SU-DHL-6 (cell line): ENCODE measurements at regions not wholly inside any gene's neighbourhood (a gene's known extent, or its start where the extent isn't known, plus 50 kb on each side); places are given as distances from the start of the nearest gene placed in this dataset.

Experiments used
- CTCF ChIP-seq: fragments of 200-600 bp; sonication (generic); IDR thresholded peaks from one replicate; pipeline ENCODE4 v1.5.1; 2017; ENCODE audit warnings: antibody characterized with exemption, mild to moderate bottlenecking, low read length, moderate library complexity; ENCODE audit not compliant: insufficient read depth, poor library complexity, severe bottlenecking
- EZH2phosphoT487 ChIP-seq: fragments of 200-600 bp; sonication (generic), shearing (Covaris generic); conservative IDR thresholded peaks from 2 replicates; pipeline ENCODE4 v1.6.1; 2018; ENCODE audit warnings: mild to moderate bottlenecking, antibody characterized with exemption, low read length, moderate library complexity, mixed read lengths

- TF ChIP-seq CTCF (no peak), EZH2phosphoT487 (no peak)
These were observed 827.5 kb downstream of the TAF11L14 start for GRCh38 chr5:18461766-18462165.
